ENCODE measurements at regions not wholly inside any gene's neighbourhood (a gene's known extent, or its start where the extent isn't known, plus 50 kb on each side); places are given as distances from the start of the nearest gene placed in this dataset.

GRCh38 chr3:88896026-88896425 lies 211.4 kb upstream of the EPHA3 start:
- no peak for DNase-seq (ENCODE audit: low read depth in 1 of 2, low spot score in 2 of 2)
- H3K27ac ChIP-seq = no peak overlapping the region
- H3K4me3 ChIP-seq = no peak overlapping the region
- H3K36me3 ChIP-seq = no peaks in the 10 kb centered on the region
- no peaks in the 10 kb centered on the region for H3K9me3 ChIP-seq (replicated peaks)
- no peaks in the 10 kb centered on the region for H3K27me3 ChIP-seq (replicated peaks)
- no peaks in the 10 kb centered on the region for H3K4me1 ChIP-seq (replicated peaks)

GRCh38 chr3:88912294-88912877 lies 195.0 kb upstream of the EPHA3 start:
- no peak for DNase-seq (ENCODE audit: low read depth in 1 of 2, low spot score in 2 of 2)
- H3K4me1 ChIP-seq (replicated peaks) = no peaks in the 10 kb centered on the region
- H3K27ac ChIP-seq = no peak overlapping the region
- no peaks in the 10 kb centered on the region for H3K36me3 ChIP-seq
- no peaks in the 10 kb centered on the region for H3K27me3 ChIP-seq (replicated peaks)
- no peaks in the 10 kb centered on the region for H3K9me3 ChIP-seq (replicated peaks)
- no peak overlapping the region for H3K4me3 ChIP-seq

- H3K36me3 ChIP-seq = no peaks in the 10 kb centered on the region
- no peaks in the 10 kb centered on the region for H3K4me1 ChIP-seq (replicated peaks)
- H3K9me3 ChIP-seq (replicated peaks) = no peaks in the 10 kb centered on the region
- no peak overlapping the region for H3K4me3 ChIP-seq
- H3K27me3 ChIP-seq (replicated peaks) = no peaks in the 10 kb centered on the region
- no peak for DNase-seq (ENCODE audit: low read depth in 1 of 2, low spot score in 2 of 2)
- no peak overlapping the region for H3K27ac ChIP-seq
Observed at GRCh38 chr3:88918841-88919240, 188.6 kb upstream of the EPHA3 start.

- Histone ChIP-seq H3K27ac (no peak overlapping the region), H3K4me1 (replicated peaks) (no peaks in the 10 kb centered on the region), H3K27me3 (replicated peaks) (no peaks in the 10 kb centered on the region), H3K36me3 (no peaks in the 10 kb centered on the region), H3K4me3 (no peak overlapping the region), H3K9me3 (replicated peaks) (no peaks in the 10 kb centered on the region)
- no peak for DNase-seq (ENCODE audit: low read depth in 1 of 2, low spot score in 2 of 2)
Observed at GRCh38 chr3:88921986-88922385, 185.4 kb upstream of the EPHA3 start.

- no peak for DNase-seq (ENCODE audit: low read depth in 1 of 2, low spot score in 2 of 2)
Observed at GRCh38 chr3:88926221-88926620, 181.2 kb upstream of the EPHA3 start.

DNA sequence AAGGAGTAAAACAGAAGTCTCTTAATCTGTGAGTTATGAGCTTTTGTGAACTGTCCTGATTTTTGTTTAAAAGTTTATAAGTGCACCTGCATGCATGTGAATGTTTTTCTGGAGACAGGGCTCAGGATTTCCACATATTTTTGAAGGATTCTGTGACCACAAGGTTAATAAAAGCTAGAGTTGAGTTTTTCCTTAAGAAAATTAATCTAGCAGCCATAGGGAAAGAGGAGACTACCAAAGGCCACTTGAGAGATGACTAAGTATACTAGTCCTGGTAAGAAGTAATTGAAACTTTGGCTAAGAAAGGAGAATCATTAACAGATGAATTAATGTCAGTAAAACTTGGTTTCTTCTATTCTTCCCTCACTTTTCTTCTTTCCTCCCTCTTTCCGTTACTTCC lies 176.8 kb upstream of the EPHA3 start:
- H3K4me3 ChIP-seq = no peak overlapping the region
- DNase-seq (ENCODE audit: low read depth in 1 of 2, low spot score in 2 of 2) = no peak
- no peak overlapping the region for H3K27ac ChIP-seq
- H3K9me3 ChIP-seq (replicated peaks) = no peaks in the 10 kb centered on the region
- H3K27me3 ChIP-seq (replicated peaks) = no peaks in the 10 kb centered on the region; the same call in 1 of the 2 replicates
- H3K4me1 ChIP-seq (replicated peaks) = no peaks in the 10 kb centered on the region
- no peaks in the 10 kb centered on the region for H3K36me3 ChIP-seq

More at GRCh38 chr3:88926221-88926620, 181.2 kb upstream of the EPHA3 start:
- Histone ChIP-seq H3K36me3 (no peaks in the 10 kb centered on the region), H3K27me3 (replicated peaks) (no peaks in the 10 kb centered on the region), H3K4me3 (no peak overlapping the region), H3K27ac (no peak overlapping the region), H3K4me1 (replicated peaks) (no peaks in the 10 kb centered on the region), H3K9me3 (replicated peaks) (no peaks in the 10 kb centered on the region)

DNA sequence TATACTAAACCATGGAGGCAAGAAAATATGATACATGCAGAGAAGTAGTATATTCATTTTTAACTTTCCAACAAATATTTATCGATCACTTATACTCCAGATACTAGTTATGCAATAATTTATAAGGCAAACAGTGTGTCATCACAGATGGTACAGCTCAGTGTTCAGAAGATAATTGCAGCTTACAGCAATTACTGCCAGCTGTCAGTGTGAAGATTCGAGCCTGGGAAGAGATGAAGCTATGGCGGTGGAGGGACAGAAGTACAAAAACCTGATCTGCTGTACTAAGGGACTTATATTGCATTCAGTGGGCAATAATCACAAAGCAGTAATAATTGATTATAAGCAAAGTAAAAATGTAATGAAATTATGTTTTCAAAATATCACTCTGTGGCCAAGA lies 170.6 kb upstream of the EPHA3 start:
- no peak overlapping the region for H3K4me3 ChIP-seq
- no peaks in the 10 kb centered on the region for H3K4me1 ChIP-seq (replicated peaks)
- no peaks in the 10 kb centered on the region; the same call in 1 of the 2 replicates for H3K27me3 ChIP-seq (replicated peaks)
- H3K36me3 ChIP-seq = no peaks in the 10 kb centered on the region
- H3K9me3 ChIP-seq (replicated peaks) = no peaks in the 10 kb centered on the region
- H3K27ac ChIP-seq = no peak overlapping the region
- DNase-seq (ENCODE audit: low read depth in 1 of 2, low spot score in 2 of 2) = no peak

DNA sequence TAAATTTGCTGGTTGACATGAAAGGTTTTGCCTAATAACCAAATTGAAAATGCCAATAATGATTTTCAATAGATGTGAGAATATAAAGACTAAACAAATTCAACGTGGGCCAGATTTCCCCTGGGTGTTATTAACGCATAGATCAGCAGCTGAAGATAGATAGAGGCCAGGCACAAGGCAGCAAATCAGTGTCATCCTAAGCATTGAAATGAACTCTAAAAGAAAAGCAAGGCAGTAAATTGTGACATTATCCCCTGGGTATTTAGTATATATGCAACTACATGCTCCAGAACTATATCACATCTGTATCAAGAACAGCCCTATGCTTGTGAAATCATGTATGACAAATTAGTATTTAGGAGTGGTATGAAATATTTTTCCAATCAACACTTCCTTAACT lies 167.1 kb upstream of the EPHA3 start:
- no peak overlapping the region for H3K4me3 ChIP-seq
- no peak overlapping the region for H3K27ac ChIP-seq
- no peaks in the 10 kb centered on the region for H3K27me3 ChIP-seq (replicated peaks)
- no peaks in the 10 kb centered on the region for H3K4me1 ChIP-seq (replicated peaks)
- no peak for DNase-seq (ENCODE audit: low read depth in 1 of 2, low spot score in 2 of 2)
- no peaks in the 10 kb centered on the region for H3K9me3 ChIP-seq (replicated peaks)
- no peaks in the 10 kb centered on the region for H3K36me3 ChIP-seq

GRCh38 chr3:88947013-88947412 lies 160.4 kb upstream of the EPHA3 start:
- Histone ChIP-seq H3K4me1 (replicated peaks) (no peaks in the 10 kb centered on the region), H3K9me3 (replicated peaks) (no peaks in the 10 kb centered on the region), H3K4me3 (no peak overlapping the region), H3K27ac (no peak overlapping the region), H3K36me3 (no peaks in the 10 kb centered on the region), H3K27me3 (replicated peaks) (no peaks in the 10 kb centered on the region)
- DNase-seq (ENCODE audit: low read depth in 1 of 2, low spot score in 2 of 2) = no peak

DNA sequence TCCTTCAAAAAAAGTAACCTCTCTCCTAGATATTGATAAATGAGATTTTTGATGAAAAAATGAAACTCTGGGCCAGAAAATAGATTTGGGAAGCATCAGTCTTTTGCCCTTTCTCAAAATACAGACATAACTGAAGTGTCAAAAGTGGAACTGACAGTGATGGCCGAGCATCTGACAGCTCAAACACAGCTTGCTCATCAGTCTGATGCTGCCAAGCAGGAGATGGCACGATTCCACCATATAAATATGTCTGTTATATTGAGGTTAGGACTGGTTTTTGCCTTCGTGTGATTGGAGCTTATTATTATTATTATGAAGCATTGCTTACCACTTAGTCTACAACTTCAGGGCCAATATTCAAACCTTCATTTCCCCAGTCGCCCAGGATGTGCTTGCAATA lies 152.6 kb upstream of the EPHA3 start:
- Histone ChIP-seq H3K27ac (no peak overlapping the region), H3K4me3 (no peak overlapping the region), H3K9me3 (replicated peaks) (no peaks in the 10 kb centered on the region), H3K36me3 (no peaks in the 10 kb centered on the region), H3K4me1 (replicated peaks) (peaks cover 15% of the 10 kb centered on the region), H3K27me3 (replicated peaks) (no peaks in the 10 kb centered on the region)
- DNase-seq (ENCODE audit: low read depth in 1 of 2, low spot score in 2 of 2) = no peak

DNA sequence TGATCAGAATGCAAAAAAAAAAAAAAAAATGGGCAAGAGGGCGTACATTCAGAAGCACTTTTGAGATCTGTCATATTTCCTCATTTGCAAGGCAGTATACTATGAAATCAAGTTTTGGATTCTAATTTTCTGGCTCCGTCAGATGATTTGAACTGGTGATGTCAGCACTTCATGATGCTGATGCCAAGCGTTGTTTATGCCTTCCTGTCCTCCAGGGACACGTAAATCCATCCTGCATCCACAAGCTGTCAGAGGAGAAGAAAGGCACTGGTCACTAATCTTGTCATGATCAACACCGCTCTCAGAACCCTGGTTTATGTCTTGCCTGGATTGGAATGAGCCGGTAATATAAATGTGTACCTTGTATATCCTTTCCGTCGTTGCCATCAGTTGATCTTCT lies 152.1 kb upstream of the EPHA3 start:
- Histone ChIP-seq H3K27me3 (replicated peaks) (no peaks in the 10 kb centered on the region), H3K4me3 (no peak overlapping the region), H3K9me3 (replicated peaks) (no peaks in the 10 kb centered on the region), H3K4me1 (replicated peaks) (peaks cover 15% of the 10 kb centered on the region), H3K27ac (no peak overlapping the region), H3K36me3 (no peaks in the 10 kb centered on the region)
- no peak for DNase-seq (ENCODE audit: low read depth in 1 of 2, low spot score in 2 of 2)

GRCh38 chr3:88957711-88958439 lies 149.5 kb upstream of the EPHA3 start:
- Histone ChIP-seq H3K9me3 (replicated peaks) (no peaks in the 10 kb centered on the region), H3K27me3 (replicated peaks) (no peaks in the 10 kb centered on the region), H3K4me3 (no peak overlapping the region), H3K36me3 (no peaks in the 10 kb centered on the region), H3K4me1 (replicated peaks) (peaks cover 15% of the 10 kb centered on the region), H3K27ac (peak overlapping the region; percentile 84)
- DNase-seq (ENCODE audit: low read depth in 1 of 2, low spot score in 2 of 2) = peak in 1 of 2 experiments; percentile 53

GRCh38 chr3:88960019-88960418 lies 147.4 kb upstream of the EPHA3 start:
- Histone ChIP-seq H3K36me3 (no peaks in the 10 kb centered on the region), H3K27me3 (replicated peaks) (no peaks in the 10 kb centered on the region), H3K27ac (no peak overlapping the region), H3K4me1 (replicated peaks) (peaks cover 15% of the 10 kb centered on the region), H3K4me3 (no peak overlapping the region), H3K9me3 (replicated peaks) (no peaks in the 10 kb centered on the region)
- DNase-seq (ENCODE audit: low read depth in 1 of 2, low spot score in 2 of 2) = no peak

DNA sequence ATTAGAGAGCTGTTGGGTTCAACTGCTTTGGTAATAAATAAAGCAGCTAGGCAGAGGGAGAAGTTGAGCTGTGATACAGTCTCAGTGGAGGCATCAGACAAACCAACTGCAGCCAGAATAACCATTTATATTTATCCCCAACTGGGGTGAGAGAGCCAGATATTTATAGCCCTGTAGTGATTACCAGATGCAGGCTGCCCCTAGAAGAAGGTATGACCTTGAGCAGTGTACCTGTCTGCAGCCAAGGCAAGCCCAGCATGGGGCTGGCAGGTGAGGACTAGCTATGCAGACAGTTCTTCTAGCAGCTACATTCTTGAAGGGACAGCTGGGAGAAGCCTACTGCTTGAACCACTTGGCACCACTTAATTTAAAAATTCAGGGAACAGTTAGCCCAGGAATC lies 144.4 kb upstream of the EPHA3 start:
- Histone ChIP-seq H3K27me3 (replicated peaks) (no peaks in the 10 kb centered on the region), H3K27ac (no peak overlapping the region), H3K36me3 (no peaks in the 10 kb centered on the region), H3K9me3 (replicated peaks) (no peaks in the 10 kb centered on the region), H3K4me3 (no peak overlapping the region), H3K4me1 (replicated peaks) (peaks cover 5% of the 10 kb centered on the region)
- DNase-seq (ENCODE audit: low read depth in 1 of 2, low spot score in 2 of 2) = no peak

DNA sequence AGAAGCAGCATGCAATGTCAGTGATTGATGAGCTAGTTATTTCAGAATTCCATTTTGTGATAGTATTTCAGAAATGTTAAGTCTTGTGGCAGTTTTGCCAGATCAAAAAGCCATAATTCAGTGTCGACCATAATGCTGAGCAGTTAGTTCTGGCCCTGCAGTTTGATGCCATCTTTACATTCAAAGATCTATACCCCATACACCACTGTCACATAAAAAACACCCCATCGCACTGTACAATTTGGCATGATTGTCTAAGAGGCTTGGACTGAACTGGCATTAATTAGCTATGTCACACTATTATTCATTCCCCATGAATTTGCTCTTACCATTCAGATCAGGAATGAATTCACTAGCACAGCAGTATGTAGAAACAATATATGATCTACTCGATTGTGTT lies 127.7 kb upstream of the EPHA3 start:
- Histone ChIP-seq H3K27me3 (replicated peaks) (no peaks in the 10 kb centered on the region), H3K4me3 (no peak overlapping the region), H3K36me3 (no peaks in the 10 kb centered on the region), H3K27ac (no peak overlapping the region), H3K9me3 (replicated peaks) (no peaks in the 10 kb centered on the region), H3K4me1 (replicated peaks) (no peaks in the 10 kb centered on the region)
- DNase-seq (ENCODE audit: low read depth in 1 of 2, low spot score in 2 of 2) = no peak

All from SJSA1 (cell line).